Lower lobe of right lung (tissue), 2 donors: ENCODE measurements at regions not wholly inside any gene's neighbourhood (a gene's known extent, or its start where the extent isn't known, plus 50 kb on each side); places are given as distances from the start of the nearest gene placed in this dataset.
A peak's percentile ranks its signal among the peaks of the same experiment; 100 is the strongest.

Source experiments
- ATAC-seq, 2 donors: fragments of 200-7000 bp; cut with Tn5 transposase; one replicate each; pipeline ENCODE4 v1.9.1; 2020 to 2022; ENCODE audit warnings: mild to moderate bottlenecking in 2 of 2, moderate library complexity in 2 of 2
- DNase-seq: peaks from one replicate; pipeline ENCODE4 v3.0.0-alpha.2; 2020
- H3K27ac ChIP-seq: fragments of 200-600 bp; one replicate; pipeline ENCODE4 v1.8.0; 2022
- H3K27me3 ChIP-seq: fragments of 200-600 bp; one replicate; pipeline ENCODE4 v1.8.0; 2022; ENCODE audit warnings: low read depth
- H3K36me3 ChIP-seq: fragments of 200-600 bp; one replicate; pipeline ENCODE4 v1.8.0; 2022; ENCODE audit warnings: mild to moderate bottlenecking
- H3K4me1 ChIP-seq: fragments of 200-600 bp; one replicate; pipeline ENCODE4 v1.8.0; 2022
- H3K4me3 ChIP-seq: fragments of 200-600 bp; one replicate; pipeline ENCODE4 v1.8.0; 2022; ENCODE audit warnings: mild to moderate bottlenecking
- H3K9me3 ChIP-seq: fragments of 200-600 bp; one replicate; pipeline ENCODE4 v1.8.0; 2022
- intact Hi-C: fragments of 100-400 bp; cut with DNase I; formaldehyde crosslinking; loops from one replicate; pipeline ENCODE4 v1.11.0; 2022
- TF ChIP-seq, protein P1 (sequence below): fragments of 200-600 bp; IDR thresholded peaks from one replicate; pipeline ENCODE4 v1.8.0; 2022; ENCODE audit warnings: antibody characterized with exemption, mild to moderate bottlenecking
- donor health status: DM: no; HTN: yes; CAD: no; lungs with severe emphysema.

DNA sequence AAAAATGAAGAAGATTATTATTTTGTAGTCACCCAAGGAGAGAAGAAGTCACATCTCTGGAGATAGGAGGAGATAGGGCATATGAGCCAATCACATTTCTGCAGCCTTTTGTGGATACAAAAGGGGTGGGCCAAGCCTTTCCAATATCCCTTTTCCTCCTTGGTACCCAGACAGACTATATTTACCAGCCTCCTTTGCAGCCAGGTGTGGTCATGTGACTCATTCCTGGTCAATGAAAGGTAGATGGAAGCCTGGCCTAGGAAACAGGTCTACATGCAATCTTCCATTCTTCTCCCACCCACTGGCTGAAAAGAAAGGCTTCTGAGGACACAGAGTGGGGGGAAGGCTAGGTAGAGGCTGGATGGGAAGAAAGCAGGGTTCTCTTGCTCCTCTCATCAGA is 58.1 kb upstream of the ERG start:
- ATAC-seq (no peak), DNase-seq (no peak)
- no peaks in the 10 kb centered on the region for H3K36me3 ChIP-seq
- no peaks in the 10 kb centered on the region for H3K9me3 ChIP-seq
- H3K27me3 ChIP-seq = no peaks in the 10 kb centered on the region
- intact Hi-C loops = no loop called here
- no peak overlapping the region for H3K27ac ChIP-seq
- no peak overlapping the region for H3K4me3 ChIP-seq
- no peaks in the 10 kb centered on the region for H3K4me1 ChIP-seq
- TF ChIP-seq, protein P1, sequence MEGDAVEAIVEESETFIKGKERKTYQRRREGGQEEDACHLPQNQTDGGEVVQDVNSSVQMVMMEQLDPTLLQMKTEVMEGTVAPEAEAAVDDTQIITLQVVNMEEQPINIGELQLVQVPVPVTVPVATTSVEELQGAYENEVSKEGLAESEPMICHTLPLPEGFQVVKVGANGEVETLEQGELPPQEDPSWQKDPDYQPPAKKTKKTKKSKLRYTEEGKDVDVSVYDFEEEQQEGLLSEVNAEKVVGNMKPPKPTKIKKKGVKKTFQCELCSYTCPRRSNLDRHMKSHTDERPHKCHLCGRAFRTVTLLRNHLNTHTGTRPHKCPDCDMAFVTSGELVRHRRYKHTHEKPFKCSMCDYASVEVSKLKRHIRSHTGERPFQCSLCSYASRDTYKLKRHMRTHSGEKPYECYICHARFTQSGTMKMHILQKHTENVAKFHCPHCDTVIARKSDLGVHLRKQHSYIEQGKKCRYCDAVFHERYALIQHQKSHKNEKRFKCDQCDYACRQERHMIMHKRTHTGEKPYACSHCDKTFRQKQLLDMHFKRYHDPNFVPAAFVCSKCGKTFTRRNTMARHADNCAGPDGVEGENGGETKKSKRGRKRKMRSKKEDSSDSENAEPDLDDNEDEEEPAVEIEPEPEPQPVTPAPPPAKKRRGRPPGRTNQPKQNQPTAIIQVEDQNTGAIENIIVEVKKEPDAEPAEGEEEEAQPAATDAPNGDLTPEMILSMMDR = no peak

DNA sequence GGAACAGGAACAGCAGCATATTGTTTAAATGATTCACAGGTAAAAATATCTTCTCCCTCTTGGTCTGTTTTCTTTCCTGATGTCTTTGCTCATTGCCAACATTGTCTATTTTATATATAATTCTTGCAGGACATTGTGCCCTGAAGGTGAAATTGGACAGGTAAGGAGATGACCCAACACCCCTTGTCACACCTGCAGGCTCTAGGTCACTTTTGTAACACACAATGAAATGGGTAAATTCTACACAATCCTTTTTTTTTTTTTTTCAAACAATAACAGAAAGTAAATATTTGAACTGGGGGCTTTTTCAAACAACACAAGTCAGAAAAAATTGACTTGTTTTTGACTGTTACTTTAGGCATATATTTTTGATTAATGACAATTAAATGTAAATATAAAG is 62.9 kb upstream of the ERG start:
- ATAC-seq = no peak
- H3K4me3 ChIP-seq = no peak overlapping the region
- DNase-seq = no peak
- no peaks in the 10 kb centered on the region for H3K36me3 ChIP-seq
- H3K9me3 ChIP-seq = no peaks in the 10 kb centered on the region
- no peaks in the 10 kb centered on the region for H3K27me3 ChIP-seq
- TF ChIP-seq, protein P1 = no peak
- no peaks in the 10 kb centered on the region for H3K4me1 ChIP-seq
- intact Hi-C loops = no loop called here
- H3K27ac ChIP-seq = no peak overlapping the region

DNA sequence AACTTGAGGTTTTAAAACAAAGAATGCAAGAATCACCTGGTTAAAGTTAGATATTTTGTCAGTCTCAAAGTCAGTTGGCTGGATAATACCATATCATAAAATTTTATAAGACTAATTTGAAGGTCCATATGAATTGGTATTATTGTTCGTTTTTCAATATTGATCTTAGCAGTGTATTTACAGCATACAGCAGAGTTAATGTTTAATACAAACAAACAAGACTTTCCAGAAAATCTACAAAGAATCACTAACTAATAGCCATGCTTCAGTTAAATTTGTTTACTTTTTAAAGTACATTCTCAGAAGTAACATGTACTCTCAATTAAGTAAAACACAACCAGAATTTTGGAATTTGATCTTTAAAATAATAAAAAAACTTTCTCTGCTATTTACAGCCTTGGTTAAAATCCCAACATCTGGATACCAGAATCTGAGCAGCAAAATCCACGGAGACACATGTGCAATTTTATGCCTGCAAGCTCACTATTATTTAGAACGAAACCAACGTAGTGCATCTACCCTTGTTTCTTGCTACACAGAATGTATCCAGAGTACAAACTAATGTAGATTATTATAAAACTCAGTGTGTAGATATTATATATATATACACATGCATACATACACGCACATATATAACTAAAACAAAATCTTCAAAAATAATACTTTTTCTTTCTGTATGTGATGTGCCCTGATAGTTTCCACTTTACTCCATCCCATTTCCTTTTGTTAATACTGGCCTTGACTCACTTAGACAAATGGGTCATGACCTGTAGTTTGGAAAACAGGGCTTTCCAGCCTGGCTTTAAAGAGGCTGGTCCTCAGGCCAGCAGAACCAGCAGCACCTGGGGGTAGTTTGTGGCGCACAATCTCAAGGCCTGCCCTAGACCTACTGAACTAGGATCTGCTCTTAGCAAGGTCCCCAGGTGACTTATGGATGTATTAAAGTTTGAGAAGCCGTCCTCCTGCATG is 63.6 kb upstream of the ERG start:
- Histone ChIP-seq H3K27me3 (no peaks in the 10 kb centered on the region), H3K9me3 (no peaks in the 10 kb centered on the region), H3K4me1 (no peaks in the 10 kb centered on the region), H3K27ac (no peak overlapping the region), H3K36me3 (no peaks in the 10 kb centered on the region), H3K4me3 (no peak overlapping the region)
- TF ChIP-seq, protein P1 = no peak
- no peak for ATAC-seq
- intact Hi-C loops = no loop called here
- no peak for DNase-seq

DNA sequence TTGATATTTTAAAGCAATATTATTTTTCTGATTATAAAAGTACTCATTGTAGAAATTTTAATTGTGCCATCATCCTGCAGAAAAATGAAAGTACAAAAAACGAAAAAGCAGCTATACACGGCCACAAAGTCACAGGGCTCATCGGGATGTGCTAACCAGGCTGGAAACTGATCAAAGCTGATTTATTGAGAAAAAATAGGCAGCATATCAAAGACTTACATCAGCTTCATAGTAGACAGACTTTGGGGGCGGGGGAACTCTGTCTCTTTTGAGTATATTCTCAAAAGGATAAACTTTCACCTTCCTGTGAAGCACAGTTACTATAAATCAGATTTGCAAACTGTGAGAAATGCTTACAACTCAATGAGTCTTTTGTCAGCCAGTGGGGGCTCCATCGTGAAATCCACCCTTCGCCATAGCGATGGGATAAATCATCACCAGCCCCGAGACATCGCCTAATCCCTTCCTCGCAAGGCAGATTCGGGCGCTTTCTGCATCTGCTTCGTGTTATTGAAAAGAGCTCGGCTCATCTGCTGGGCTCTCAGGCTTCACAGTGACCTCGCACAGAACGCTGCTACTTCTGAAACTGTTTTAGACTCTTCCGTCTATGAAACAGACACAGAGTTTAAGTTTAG is 69.2 kb upstream of the ERG start:
- H3K27ac ChIP-seq = no peak overlapping the region
- H3K36me3 ChIP-seq = no peaks in the 10 kb centered on the region
- H3K4me1 ChIP-seq = no peaks in the 10 kb centered on the region
- DNase-seq (no peak), ATAC-seq (no peak)
- H3K27me3 ChIP-seq = no peaks in the 10 kb centered on the region
- intact Hi-C loops = no loop called here
- H3K4me3 ChIP-seq = peak overlapping the region; percentile 11
- no peaks in the 10 kb centered on the region for H3K9me3 ChIP-seq
- TF ChIP-seq, protein P1 = no peak

DNA sequence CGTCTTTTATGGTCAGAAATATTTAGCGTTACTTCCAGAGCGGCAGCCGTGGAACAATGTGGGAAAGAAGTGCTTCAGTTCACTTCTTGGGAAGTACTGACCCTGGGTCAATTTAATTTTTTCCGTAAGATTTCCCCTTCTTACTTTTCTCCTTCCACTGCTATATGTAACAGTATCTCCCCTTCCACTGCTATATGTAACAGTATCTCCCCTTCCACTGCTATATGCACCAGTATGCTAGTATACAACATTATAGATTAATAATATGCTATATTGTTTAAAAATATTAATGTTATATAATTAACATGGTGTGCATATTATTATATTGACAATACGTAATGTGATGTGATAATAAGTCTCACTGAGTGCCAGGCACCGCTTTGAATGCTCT is 69.7 kb upstream of the ERG start:
- H3K27ac ChIP-seq = no peak overlapping the region
- no peaks in the 10 kb centered on the region for H3K9me3 ChIP-seq
- DNase-seq (no peak), ATAC-seq (no peak)
- no peaks in the 10 kb centered on the region for H3K4me1 ChIP-seq
- intact Hi-C loops = no loop called here
- H3K36me3 ChIP-seq = no peaks in the 10 kb centered on the region
- TF ChIP-seq, protein P1 = no peak
- H3K4me3 ChIP-seq = peak overlapping the region; percentile 11
- H3K27me3 ChIP-seq = no peaks in the 10 kb centered on the region
